Right renal cortex interstitium (tissue), 3 donors: ENCODE measurements at regions not wholly inside any gene's neighbourhood (a gene's known extent, or its start where the extent isn't known, plus 50 kb on each side); places are given as distances from the start of the nearest gene placed in this dataset.

Source experiments
- DNase-seq, 3 donors: peaks; one replicate each; pipeline ENCODE4 v3.0.0-alpha.2; 2013; ENCODE audit warnings: low read depth in 3 of 3, low spot score in 2 of 3

DNA sequence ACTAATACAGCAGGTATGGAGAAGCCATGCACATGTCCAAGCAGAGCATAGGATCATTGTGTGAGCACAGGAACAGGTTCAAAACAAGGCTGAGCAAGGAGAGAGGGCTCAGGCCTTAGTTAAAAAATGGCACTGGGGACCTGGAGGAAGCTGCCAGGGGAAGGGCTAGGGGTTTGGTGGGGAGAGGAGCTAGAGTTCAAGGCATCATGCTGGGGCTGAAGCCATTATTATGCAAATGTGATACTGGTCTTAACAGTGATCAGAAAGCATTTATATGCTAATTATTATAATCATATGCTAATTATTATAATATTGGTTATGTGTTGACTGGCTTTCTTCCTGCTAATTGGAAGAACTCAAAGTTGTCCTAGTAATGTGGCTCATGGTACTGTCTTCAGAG, 546.0 kb upstream of the CFAP20DC start:
- no peak for DNase-seq

GRCh38 chr3:59593380-59593779, 543.6 kb upstream of the CFAP20DC start:
- DNase-seq: no peak

DNA sequence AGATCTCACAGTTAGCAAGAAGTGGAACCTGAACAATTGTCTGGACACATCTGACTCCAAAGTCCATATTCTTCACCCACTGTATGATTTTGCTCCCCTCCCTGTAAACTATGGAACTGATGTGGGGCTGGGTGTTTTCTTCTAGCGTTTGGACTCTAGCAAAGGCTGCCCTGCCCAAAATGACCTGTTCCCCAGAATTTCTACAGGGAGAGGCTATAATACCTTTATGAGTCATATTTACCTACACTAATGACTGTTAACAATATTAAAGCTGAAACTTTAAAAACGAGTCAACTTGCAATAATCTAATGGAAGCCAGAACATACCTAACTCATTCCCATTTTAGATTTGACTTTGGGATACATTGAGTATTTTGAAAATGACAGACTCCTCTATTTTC, 531.2 kb upstream of the CFAP20DC start:
- no peak for DNase-seq

- DNase-seq: no peak
Observed at GRCh38 chr3:59580499-59580898, 530.7 kb upstream of the CFAP20DC start.

DNA sequence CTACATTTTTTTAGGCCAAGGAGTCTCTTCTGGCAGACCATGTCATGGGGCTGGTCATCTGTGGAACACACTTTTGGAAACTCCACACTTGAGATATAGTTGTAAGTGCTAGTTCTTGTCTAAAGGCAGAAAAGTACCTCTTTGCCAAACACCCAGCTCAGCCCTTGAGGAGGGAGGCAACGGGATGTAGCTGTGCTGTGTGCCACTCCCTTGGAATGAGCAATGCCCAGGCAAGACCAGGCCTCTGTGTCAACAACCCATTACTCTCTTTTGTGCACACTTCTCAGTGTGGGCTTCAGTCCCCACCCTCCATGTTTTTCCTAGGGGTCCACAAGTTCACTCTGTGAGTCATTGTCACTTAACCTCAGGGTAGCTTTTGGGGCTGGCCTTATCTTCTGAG, 528.3 kb upstream of the CFAP20DC start:
- DNase-seq: no peak

DNA sequence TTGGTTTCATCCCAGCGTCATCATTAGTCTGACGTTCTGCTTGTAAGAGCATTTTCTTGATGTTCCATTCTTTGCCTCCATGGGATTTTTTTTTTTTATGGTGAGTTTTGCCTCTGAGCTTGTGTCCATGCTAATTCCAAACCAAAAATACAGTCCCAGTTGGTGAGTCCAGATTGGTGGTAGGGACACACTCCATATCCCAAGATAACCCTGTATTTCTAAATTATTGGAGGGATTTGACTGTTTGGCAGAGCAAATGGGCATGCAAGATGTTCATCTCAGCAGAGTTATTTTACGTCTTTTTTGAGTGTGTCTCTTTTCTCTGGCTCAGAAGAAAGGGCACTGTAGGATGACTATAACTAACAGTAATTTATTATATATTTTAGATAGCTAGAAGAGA, 526.8 kb upstream of the CFAP20DC start:
- no peak for DNase-seq

DNA sequence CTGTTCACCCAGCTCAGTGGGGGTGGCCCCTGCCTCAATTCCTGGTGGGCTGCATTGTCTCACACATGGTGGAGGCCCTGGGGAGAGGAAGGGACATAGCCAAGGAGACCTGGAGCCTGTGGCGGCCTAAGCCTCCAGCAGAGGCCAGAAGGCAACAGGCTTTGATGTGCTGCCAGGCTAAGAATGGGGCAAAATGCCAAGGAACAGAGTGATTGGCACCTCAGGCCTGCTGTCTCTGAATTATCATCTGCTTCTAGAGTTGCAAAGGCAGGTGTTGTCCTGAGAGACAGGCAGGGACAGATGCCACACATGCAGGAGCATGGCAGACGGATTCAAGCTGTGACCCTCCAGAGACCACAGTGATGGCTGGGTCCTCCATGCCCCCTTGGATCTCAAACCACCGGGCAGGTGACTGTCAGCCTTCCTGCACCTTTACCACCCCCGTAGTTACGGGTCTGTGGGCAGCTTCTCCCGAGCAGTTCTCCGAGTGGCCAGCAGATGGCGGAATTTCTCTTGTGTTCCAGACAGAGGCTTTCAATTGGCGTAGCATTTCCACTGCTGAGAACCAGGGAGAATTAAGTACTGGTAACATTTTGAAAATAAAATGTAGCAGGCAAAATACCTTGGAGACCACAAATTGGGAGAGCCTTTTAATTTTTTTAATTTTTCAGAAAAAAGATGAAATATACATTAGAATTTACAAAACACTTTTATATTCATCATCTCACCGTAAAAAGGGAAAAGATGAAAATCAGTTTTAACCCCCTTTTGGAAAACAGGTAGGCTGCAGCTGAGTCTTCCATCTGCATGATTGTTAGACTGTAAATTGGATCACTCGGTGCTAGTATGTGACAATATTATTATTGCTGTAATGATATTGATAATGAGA, 525.5 kb upstream of the CFAP20DC start:
- DNase-seq: peak; percentile 67 to 71 (median 69)

DNA sequence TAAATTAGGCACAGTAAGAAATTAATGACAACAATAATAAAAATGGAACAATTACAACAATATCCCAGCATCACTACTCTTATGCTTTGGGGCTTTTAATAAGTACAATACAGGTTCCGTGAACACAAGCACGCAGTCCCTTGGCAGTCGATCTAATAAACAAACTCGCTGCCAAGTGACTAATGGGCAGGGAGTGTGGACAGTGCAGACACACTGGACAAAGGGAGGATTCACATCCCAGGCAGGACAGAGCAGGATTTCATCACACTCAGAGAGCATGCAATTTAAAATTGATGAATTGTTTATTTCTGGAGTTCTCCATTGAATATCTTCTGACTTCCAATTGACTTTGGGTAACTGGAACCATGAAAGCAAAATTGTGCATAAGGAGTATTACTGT, 524.1 kb upstream of the CFAP20DC start:
- no peak for DNase-seq

DNA sequence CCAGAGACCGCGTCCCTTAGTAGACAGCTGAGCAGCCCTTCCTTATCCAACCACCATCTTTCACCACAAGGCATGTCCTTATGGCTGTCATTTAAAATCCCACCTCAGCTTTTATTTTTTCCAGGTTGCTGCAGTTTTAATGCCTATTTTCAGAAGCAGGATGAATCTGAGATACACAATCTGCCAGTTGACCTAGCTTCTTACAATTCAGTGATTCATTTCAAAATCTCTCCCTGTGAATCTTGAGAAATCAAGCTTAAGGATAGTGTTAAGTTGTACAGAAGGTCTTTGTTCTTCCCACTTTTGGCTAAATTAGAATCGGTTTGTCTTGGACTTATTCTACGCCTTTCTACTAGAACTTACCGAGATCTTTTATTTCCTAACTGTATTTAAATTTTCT, 522.3 kb upstream of the CFAP20DC start:
- DNase-seq: no peak

GRCh38 chr3:59570806-59571205, 521.0 kb upstream of the CFAP20DC start:
- no peak for DNase-seq

DNA sequence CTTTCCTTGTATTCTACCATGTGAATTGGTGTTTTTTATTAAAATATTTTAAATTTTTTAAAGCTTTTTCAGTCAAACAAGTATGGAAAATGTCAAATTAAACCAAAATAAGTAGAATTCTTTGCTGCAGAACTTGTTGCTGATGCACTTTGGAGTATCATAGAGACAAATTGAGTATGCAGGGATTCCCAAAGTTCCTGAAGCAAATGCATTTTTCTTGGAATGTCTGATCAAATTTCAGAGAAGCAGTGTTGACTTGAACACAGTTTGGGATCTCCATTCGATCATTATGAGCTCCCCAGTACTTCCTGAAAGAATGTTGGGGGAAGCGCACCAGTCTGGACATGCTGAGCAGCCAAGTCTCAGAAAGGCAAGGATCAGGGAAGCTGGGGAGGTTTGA, 517.8 kb upstream of the CFAP20DC start:
- DNase-seq: no peak

DNA sequence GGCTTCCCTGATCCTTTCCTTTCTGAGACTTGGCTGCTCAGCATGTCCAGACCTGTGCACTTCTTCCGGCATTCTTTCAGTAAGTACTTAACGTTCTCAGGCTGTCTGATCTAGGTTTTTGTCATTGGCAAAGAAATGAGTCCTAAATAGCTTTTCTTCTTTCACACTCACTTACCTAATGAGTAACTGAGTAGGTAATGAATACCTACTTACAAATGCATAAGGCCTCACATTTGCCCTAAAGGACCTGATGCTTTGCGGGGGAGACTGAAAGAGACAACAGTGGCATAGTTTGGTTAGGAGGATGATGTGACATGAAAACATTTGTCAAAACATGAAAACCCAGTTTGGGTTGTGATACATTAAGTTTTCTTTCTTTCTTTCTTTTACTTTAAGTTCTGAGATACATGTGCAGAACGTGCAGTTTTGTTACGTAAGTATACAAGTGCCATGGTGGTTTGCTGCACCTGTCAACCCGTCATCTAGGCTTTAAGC, 516.7 kb upstream of the CFAP20DC start:
- no peak for DNase-seq

GRCh38 chr3:59565125-59565524, 515.3 kb upstream of the CFAP20DC start:
- no peak for DNase-seq

DNA sequence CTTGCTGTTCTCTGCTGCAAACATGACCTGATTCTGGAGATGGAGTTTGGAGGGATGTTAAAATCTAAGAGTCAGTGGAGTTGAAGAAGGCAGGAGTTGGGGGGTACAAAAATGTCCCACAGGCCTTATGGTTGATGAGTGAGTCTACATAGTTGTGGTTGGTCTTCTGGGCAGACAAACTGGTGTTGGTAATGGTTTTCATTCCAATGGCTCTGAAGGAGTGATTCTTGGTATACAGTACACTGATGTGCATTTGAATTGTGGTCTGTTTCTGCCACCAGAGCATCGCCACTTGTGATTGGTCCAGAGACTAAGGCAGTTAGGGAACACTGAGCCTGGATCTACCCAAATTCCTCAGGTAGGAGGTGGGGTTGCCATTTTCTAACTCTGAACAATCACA, 514.1 kb upstream of the CFAP20DC start:
- no peak for DNase-seq

DNA sequence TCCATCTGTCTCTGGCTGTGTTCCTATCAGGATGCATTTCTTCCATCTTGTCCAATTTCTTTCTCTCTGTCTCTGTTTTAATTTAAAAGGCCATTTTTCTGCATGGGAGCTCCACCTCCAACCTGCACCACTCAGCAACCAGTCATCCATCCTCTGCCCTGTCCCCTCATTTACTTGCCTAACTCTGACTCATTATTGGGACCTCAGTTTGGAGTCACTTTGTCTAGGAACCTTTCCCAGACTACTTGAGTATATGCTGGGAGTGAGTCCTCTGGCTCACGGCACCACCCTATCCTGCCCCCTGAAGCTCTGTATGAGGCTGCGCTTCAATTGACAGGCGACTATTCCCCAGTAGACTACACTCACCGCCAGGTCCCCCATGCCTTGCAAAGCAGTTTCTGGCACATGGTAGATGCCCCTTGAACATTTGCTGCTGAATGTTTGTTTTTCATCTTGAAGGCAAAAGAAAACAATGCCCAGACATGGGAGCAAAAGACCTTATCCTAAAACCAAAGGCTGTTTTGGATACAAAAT, 513.3 kb upstream of the CFAP20DC start:
- DNase-seq: no peak

GRCh38 chr3:59559721-59560435, 510.1 kb upstream of the CFAP20DC start:
- DNase-seq: no peak

GRCh38 chr3:59558906-59559720, 509.3 kb upstream of the CFAP20DC start:
- no peak for DNase-seq

GRCh38 chr3:59555593-59556315, 505.9 kb upstream of the CFAP20DC start:
- DNase-seq: no peak

DNA sequence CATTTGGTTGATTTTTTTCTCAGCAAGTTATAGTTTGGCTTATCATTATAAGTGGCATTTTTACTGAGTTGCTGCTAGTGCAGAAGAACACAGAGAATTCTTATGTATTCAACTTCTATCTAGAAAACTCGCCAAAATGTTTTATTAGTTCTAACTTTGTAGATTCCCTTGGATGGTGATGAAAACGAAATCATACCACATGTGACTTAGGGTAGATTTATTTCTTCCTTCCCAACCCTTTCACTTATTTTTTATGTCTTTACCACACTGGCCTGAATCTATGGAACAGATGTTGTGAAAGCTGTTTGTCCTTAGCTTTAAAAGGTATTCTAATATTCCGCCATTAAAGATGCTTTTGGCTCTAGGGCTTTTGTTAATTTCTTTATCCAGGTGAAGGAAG, 503.3 kb upstream of the CFAP20DC start:
- no peak for DNase-seq

GRCh38 chr3:59551834-59552233, 502.0 kb upstream of the CFAP20DC start:
- DNase-seq: no peak
